ENCODE measurements at regions not wholly inside any gene's neighbourhood (a gene's known extent, or its start where the extent isn't known, plus 50 kb on each side); places are given as distances from the start of the nearest gene placed in this dataset.

- no peak for DNase-seq (ENCODE audit: low spot score)
Observed at GRCh38 chr11:11135820-11136476, 217.1 kb downstream of the CSNK2A3 start.

DNA sequence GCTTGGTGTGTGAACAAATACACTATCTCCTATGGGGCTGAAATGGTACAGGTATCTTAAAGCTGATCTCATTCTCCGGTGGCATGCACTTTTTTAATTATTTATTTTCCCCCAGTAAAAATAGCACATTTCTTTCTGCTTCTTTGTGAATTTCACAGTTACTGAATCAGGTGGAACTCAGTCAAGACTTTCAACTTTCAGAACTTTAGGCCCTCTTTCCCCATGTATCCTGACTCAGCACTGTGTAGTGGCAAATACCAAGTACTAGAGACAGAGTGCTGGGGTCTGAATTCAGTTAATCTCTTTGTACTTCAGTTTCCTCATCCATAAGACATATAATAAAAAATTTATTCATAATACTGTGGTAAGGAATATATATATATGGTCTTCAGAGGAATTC lies 223.9 kb downstream of the CSNK2A3 start:
- no peak for DNase-seq (ENCODE audit: low spot score)

DNA sequence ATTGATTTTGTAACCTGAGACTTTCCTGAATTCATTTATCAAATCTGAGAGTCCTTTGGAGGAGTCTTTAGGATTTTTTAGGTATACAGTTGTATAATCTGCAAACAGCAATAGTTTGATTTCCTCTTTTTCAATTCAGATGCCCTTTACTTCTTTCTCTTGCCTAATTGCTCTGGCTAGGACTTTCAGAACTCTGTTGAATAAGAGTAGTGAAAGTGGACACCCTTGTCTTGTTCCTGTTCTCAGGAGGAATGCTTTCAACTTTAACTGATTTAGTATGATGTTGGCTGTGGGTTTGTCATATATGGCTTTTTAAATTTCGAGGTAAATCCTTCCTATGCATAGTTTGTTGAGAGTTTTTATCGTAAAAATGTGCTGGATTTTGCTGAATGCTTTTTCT lies 227.4 kb downstream of the CSNK2A3 start:
- DNase-seq (ENCODE audit: low spot score): no peak

GRCh38 chr11:11122749-11123148 lies 230.3 kb downstream of the CSNK2A3 start:
- DNase-seq (ENCODE audit: low spot score): no peak

DNA sequence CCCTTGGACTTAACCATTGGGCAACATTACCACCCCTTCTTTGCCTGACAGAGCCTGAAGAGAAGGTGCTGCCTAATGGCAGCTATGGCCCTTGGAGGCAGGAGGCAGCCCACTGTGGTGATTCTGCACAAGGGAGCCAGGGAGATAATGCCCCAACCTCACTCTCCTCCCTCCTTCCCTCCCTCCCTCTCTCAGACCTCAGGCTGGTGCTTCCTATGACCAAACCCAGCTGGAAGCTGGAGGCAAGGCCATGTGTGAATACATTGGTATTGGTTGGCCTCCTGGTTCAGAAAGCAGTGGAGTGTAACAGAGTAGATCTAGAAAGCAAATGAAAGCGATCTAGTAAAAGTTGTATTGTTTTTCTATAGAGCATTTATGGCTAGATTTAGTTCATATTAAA lies 233.1 kb downstream of the CSNK2A3 start:
- no peak for DNase-seq (ENCODE audit: low spot score)

DNA sequence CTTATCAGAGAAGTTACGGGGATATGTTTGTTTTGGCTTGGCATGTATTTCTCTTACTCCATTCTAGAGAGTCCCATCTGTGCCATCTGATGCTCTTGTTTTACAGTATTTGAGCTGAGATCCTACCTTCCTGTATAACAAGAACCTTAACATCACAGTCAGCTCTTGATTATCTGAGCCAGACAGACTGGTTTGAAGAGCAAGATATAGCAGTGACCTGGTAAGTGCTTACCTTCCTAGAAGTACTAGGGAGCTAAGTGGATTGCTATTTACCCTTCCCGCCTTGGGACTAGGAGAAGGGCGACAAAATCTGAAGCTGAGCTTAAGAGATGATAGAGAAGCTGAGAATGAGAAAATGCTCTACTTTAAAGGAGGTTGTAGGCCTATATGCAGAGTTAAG lies 235.3 kb downstream of the CSNK2A3 start:
- no peak for DNase-seq (ENCODE audit: low spot score)

- no peak for DNase-seq (ENCODE audit: low spot score)
Observed at GRCh38 chr11:11115475-11115874, 237.6 kb downstream of the CSNK2A3 start.

GRCh38 chr11:11113626-11114025 lies 239.4 kb downstream of the CSNK2A3 start:
- no peak for DNase-seq (ENCODE audit: low spot score)

DNA sequence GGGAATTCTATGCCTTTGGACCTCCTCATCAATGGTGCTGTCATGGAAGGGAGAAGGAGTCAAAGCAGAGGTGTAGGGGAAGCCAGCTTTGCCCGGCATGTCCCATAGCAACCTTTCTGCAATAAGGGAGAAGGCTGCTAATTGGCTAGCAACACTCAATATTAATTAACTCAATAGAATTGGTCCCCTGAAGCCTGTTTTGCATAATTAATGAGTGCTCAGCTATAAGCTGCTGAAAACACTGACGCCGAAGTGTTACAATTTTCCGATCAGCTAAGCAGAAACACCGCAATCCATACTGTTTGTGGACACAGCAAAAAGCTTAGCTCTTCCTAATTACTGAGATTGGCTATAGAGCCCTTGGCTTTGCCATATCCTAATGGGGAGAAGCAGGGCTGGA lies 245.0 kb downstream of the CSNK2A3 start:
- DNase-seq (ENCODE audit: low spot score): no peak

DNA sequence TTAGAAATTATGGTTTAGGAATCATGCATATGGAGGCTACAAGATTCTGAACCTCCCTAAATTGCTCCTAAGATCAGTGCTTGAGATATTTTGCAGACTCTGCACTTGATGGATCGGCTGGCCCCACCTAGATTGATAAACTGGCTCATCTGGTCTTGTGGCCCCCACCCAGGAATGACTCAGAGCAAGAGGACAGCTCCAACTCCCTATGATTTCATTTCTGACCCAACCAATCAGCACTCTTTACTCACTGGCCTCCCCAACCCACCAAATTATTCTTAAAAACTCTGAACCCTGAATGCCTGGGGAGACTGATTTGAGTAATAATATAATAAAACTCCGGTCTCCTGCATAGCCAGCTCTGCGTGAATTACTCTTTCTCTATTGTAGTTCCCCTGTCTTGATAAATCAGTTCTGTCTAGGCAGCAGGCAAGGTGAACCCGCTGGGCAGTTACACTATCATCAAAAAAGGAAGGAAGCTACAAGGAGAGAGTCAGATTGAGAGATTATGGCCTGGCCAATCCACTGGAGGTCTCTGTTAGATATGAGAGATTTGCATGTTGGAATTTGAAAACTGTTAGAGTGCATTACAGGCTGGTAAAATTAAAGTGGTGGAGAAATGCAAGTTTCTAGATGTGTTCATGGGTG lies 245.8 kb downstream of the CSNK2A3 start:
- no peak for DNase-seq (ENCODE audit: low spot score)

GRCh38 chr11:11105361-11105760 lies 247.5 kb upstream of the ZBED5 start:
- DNase-seq (ENCODE audit: low spot score): no peak

GRCh38 chr11:11095831-11096723 lies 238.2 kb upstream of the ZBED5 start:
- DNase-seq (ENCODE audit: low spot score): no peak

- no peak for DNase-seq (ENCODE audit: low spot score)
Observed at GRCh38 chr11:11090495-11090894, 232.6 kb upstream of the ZBED5 start.

- DNase-seq (ENCODE audit: low spot score): no peak
Observed at GRCh38 chr11:11089805-11090204, 232.0 kb upstream of the ZBED5 start.

DNA sequence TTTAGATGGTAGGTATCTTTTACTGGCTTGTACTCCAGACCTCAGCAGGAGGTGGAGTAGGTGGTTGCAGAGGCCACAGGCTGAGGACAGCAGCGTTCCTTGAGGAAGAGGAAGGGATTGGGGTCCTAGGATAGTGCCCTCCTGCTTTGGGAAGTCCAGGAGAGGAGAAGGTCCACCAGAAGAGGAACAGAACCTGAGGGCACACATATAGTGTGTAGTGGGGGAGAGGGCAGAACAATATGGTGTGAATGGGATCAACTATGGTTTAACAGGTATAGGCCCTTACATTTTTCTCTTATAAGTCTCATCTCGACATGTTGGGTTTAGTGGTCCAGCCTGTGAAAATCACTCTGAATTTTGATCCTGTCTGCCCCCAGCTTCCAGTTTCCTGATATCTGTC lies 229.1 kb upstream of the ZBED5 start:
- no peak for DNase-seq (ENCODE audit: low spot score)

DNA sequence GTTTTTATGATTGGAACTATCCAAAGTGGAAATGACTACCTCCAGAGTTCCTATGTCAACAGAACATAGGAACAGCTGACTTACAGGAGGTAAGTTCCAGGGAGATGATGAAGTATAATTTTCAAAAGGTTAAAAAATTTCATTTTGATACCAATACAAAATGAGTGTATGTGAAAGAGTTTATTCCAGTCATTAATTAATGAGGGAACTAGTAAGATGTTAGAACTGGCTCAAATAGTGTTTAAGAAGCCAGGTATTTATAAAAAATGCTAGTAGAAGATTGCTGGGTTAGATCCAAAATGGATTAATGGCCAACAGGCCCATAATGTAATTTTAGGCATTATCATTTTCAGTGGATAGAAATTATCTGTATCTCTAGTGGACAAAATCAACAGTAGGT lies 227.7 kb upstream of the ZBED5 start:
- no peak for DNase-seq (ENCODE audit: low spot score)

- DNase-seq (ENCODE audit: low spot score): no peak
Observed at GRCh38 chr11:11084337-11084736, 226.5 kb upstream of the ZBED5 start.

DNA sequence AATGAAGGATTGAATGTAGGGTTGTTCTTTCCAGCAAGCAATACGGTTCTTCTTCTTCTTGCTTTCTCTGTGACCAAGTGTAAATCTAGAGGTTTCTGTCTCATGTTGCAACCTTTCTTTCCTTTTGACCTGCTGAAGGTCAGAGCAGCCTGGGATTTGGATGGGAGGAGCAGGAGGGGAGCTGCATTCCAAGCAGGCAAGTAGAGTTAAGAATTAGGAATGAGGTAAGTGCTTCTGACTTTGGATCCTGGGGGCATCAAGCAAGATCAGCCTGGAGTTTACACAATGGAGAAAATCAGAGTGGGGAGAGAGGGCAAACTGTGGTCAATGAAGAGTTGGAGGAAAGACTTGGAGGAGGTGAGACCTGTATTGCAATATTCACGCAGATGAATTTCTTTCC lies 225.6 kb upstream of the ZBED5 start:
- DNase-seq (ENCODE audit: low spot score): no peak

DNA sequence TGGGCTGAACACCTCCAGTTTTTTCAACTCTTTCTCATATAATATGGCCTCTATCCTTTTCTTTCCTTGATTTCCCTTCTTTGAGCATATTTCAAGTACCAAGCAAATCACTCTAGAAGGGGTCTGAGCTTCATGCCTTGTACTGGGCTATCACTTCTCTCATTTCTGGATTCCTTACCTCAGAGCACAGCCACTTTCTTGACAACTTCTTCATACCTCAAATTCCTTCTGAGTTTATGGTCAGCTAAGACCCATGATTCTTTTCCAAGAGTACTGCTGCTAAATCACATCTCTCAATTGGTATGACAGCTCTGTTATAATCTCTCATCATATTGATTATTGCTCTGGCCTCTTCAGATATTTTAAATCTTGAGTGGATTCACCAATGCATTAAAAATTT lies 224.8 kb upstream of the ZBED5 start:
- DNase-seq (ENCODE audit: low spot score): no peak

DNA sequence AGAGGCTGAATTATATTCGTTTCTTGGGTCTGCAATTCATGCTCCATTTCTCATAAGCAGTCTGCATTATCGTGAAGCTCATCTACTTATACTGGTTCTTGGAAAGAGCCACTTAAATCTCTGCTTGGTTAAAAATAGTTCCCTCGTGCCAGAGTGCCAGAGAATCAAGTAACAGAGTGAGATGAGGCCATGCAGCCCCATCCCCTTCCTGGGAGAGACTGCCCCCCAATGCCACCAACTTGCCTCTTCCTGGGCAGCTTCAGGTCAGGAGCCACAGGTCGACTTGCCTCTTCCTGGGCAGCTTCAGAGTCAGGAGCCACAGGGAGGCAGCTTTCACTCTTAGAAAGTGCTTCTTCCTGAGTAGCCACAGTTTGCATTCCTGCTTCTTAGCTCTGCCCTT lies 223.9 kb upstream of the ZBED5 start:
- DNase-seq (ENCODE audit: low spot score): no peak

DNA sequence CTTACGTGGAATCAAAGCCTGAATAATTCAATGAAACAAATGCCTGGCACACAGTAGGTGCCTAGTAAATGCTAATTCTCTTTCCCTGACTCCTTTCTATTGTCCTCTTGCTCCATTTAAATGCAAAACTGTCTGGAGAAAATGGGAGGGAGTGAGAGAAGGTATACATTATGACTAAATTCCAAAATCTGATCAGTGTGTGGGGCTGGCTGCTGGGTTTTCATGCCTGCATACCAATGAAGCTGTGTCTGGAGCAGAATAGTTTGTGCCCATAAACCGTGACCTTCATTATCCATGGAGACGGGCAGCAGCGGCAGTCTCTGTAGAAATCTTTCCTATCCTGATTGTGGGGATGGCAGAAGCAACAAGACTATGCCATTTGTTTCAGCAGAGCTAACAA lies 223.4 kb upstream of the ZBED5 start:
- DNase-seq (ENCODE audit: low spot score): no peak

GRCh38 chr11:11078344-11079086 lies 220.7 kb upstream of the ZBED5 start:
- DNase-seq (ENCODE audit: low spot score): peak; percentile 8

Measured in RKO (cell line).